ENCODE measurements at regions not wholly inside any gene's neighbourhood (a gene's known extent, or its start where the extent isn't known, plus 50 kb on each side); places are given as distances from the start of the nearest gene placed in this dataset.

DNA sequence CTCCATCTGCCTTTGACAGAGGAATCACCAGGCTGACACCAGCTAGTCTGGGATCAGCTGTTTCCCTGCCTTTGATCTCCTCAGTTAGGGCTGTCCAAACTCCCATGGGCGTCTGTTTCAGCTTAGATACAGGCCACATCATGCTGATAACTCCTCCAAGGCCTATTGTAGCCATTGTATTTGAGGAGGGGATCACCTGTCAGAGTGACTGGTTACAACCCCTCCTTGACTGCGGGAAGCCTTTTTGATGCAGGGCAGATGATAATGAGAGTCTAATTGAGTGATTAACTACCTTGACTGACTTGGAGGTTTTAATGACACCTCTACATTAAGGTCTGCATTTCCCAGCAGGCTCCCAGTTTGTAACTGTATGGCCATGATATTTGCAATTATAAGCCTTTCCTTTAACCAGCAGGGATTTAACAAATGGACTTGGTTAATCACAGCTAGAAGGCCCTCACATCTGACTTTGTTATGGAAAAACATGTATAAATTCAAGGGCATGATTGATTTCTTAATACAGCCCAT, 863.5 kb downstream of the KCNJ2 start:
- Mint-ChIP-seq H3K4me1 (no peaks in the 10 kb centered on the region), H3K27me3 (no peaks in the 10 kb centered on the region), H3K4me3 (no peak overlapping the region), H3K36me3 (no peaks in the 10 kb centered on the region), H3K27ac (no peak overlapping the region), H3K9me3 (peaks cover 0 to 13% (median 0%) of the 10 kb centered on the region in 5 donors)
- H3K4me3 ChIP-seq (ENCODE audit: low read length) = no peak overlapping the region
- no peaks in the 10 kb centered on the region for H3K27me3 ChIP-seq (ENCODE audit: insufficient read depth, low read length, poor library complexity, severe bottlenecking)
- no peaks in the 10 kb centered on the region for H3K36me3 ChIP-seq (ENCODE audit: insufficient read depth, low read length)
- no peaks in the 10 kb centered on the region for H3K9me3 ChIP-seq (ENCODE audit: low read length)
- no peak for DNase-seq
- CTCF ChIA-PET = no interaction called here
- H3K27ac ChIP-seq (ENCODE audit: low read depth, low read length) = no peak overlapping the region
- H3K4me1 ChIP-seq (ENCODE audit: insufficient read depth, low read length) = no peaks in the 10 kb centered on the region
- POLR2A ChIA-PET = no interaction called here

GRCh38 chr17:71033336-71033735, 864.0 kb downstream of the KCNJ2 start:
- Histone ChIP-seq H3K4me3 (ENCODE audit: low read length) (no peak overlapping the region), H3K36me3 (ENCODE audit: insufficient read depth, low read length) (no peaks in the 10 kb centered on the region), H3K9me3 (ENCODE audit: low read length) (no peaks in the 10 kb centered on the region), H3K27ac (ENCODE audit: low read depth, low read length) (no peak overlapping the region), H3K27me3 (ENCODE audit: insufficient read depth, low read length, poor library complexity, severe bottlenecking) (no peaks in the 10 kb centered on the region), H3K4me1 (ENCODE audit: insufficient read depth, low read length) (no peaks in the 10 kb centered on the region)
- no peak for DNase-seq
- no peaks in the 10 kb centered on the region for H3K36me3 Mint-ChIP-seq
- no peak overlapping the region for H3K4me3 Mint-ChIP-seq
- H3K4me1 Mint-ChIP-seq = no peaks in the 10 kb centered on the region
- ChIA-PET CTCF (no interaction called here), POLR2A (no interaction called here)
- H3K27me3 Mint-ChIP-seq = no peaks in the 10 kb centered on the region
- H3K9me3 Mint-ChIP-seq = peaks cover 0 to 13% (median 1%) of the 10 kb centered on the region in 5 donors
- no peak overlapping the region for H3K27ac Mint-ChIP-seq

- no peaks in the 10 kb centered on the region for H3K27me3 ChIP-seq (ENCODE audit: insufficient read depth, low read length, poor library complexity, severe bottlenecking)
- no peaks in the 10 kb centered on the region for H3K27me3 Mint-ChIP-seq
- H3K27ac ChIP-seq (ENCODE audit: low read depth, low read length) = no peak overlapping the region
- DNase-seq = no peak
- no peaks in the 10 kb centered on the region for H3K36me3 Mint-ChIP-seq
- CTCF ChIA-PET = no interaction called here
- H3K4me1 Mint-ChIP-seq = no peaks in the 10 kb centered on the region
- H3K4me1 ChIP-seq (ENCODE audit: insufficient read depth, low read length) = no peaks in the 10 kb centered on the region
- H3K4me3 Mint-ChIP-seq = no peak overlapping the region
- H3K36me3 ChIP-seq (ENCODE audit: insufficient read depth, low read length) = no peaks in the 10 kb centered on the region
- POLR2A ChIA-PET = no interaction called here
- H3K27ac Mint-ChIP-seq = no peak overlapping the region
- H3K4me3 ChIP-seq (ENCODE audit: low read length) = no peak overlapping the region
- no peaks in the 10 kb centered on the region for H3K9me3 ChIP-seq (ENCODE audit: low read length)
- H3K9me3 Mint-ChIP-seq = peaks cover 0 to 11% (median 5%) of the 10 kb centered on the region in 5 donors
These were observed 865.9 kb downstream of the KCNJ2 start for GRCh38 chr17:71035226-71035625.

DNA sequence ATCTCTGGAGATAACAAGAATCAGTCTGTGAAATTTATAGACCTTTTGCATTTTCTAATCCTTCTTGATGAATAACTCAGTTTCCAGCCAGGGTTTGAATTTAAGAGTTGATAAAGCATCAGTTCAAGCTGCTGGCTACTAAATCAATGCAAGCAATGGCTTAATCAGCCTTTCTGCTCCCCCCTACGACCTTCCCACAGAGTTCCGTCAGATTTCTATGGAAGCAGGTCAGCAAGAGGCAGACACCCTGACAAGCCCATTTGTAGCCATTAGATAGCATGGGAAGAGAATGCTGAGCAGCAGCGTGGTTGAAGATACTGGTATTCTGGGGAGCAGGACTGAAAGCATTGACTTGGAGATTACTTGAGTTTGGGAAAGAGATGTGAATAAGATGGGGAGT, 868.1 kb downstream of the KCNJ2 start:
- Mint-ChIP-seq H3K4me1 (no peaks in the 10 kb centered on the region), H3K9me3 (peaks cover 0 to 5% (median 5%) of the 10 kb centered on the region in 5 donors), H3K4me3 (no peak overlapping the region), H3K27me3 (no peaks in the 10 kb centered on the region), H3K27ac (no peak overlapping the region), H3K36me3 (no peaks in the 10 kb centered on the region)
- no peak overlapping the region for H3K4me3 ChIP-seq (ENCODE audit: low read length)
- CTCF ChIA-PET = no interaction called here
- DNase-seq = no peak
- H3K9me3 ChIP-seq (ENCODE audit: low read length) = no peaks in the 10 kb centered on the region
- POLR2A ChIA-PET = no interaction called here
- H3K27ac ChIP-seq (ENCODE audit: low read depth, low read length) = no peak overlapping the region
- H3K27me3 ChIP-seq (ENCODE audit: insufficient read depth, low read length, poor library complexity, severe bottlenecking) = no peaks in the 10 kb centered on the region
- no peaks in the 10 kb centered on the region for H3K36me3 ChIP-seq (ENCODE audit: insufficient read depth, low read length)
- H3K4me1 ChIP-seq (ENCODE audit: insufficient read depth, low read length) = no peaks in the 10 kb centered on the region

GRCh38 chr17:71039391-71039790, 870.1 kb downstream of the KCNJ2 start:
- H3K9me3 ChIP-seq (ENCODE audit: low read length) = no peaks in the 10 kb centered on the region
- no peak for DNase-seq
- Mint-ChIP-seq H3K4me1 (no peaks in the 10 kb centered on the region), H3K9me3 (peaks cover 0 to 5% (median 3%) of the 10 kb centered on the region in 5 donors), H3K27ac (no peak overlapping the region), H3K4me3 (no peak overlapping the region), H3K27me3 (no peaks in the 10 kb centered on the region), H3K36me3 (no peaks in the 10 kb centered on the region)
- ChIA-PET POLR2A (no interaction called here), CTCF (no interaction called here)
- no peak overlapping the region for H3K27ac ChIP-seq (ENCODE audit: low read depth, low read length)
- H3K36me3 ChIP-seq (ENCODE audit: insufficient read depth, low read length) = no peaks in the 10 kb centered on the region
- no peaks in the 10 kb centered on the region for H3K27me3 ChIP-seq (ENCODE audit: insufficient read depth, low read length, poor library complexity, severe bottlenecking)
- H3K4me3 ChIP-seq (ENCODE audit: low read length) = no peak overlapping the region
- no peaks in the 10 kb centered on the region for H3K4me1 ChIP-seq (ENCODE audit: insufficient read depth, low read length)

GRCh38 chr17:71052971-71053370, 883.6 kb downstream of the KCNJ2 start:
- H3K9me3 Mint-ChIP-seq = peaks cover 5 to 25% (median 14%) of the 10 kb centered on the region in 5 donors
- H3K27me3 ChIP-seq (ENCODE audit: insufficient read depth, low read length, poor library complexity, severe bottlenecking) = no peaks in the 10 kb centered on the region

GRCh38 chr17:71055128-71055527, 885.8 kb downstream of the KCNJ2 start:
- Histone ChIP-seq H3K36me3 (ENCODE audit: insufficient read depth, low read length) (no peaks in the 10 kb centered on the region), H3K27me3 (ENCODE audit: insufficient read depth, low read length, poor library complexity, severe bottlenecking) (no peaks in the 10 kb centered on the region), H3K9me3 (ENCODE audit: low read length) (no peaks in the 10 kb centered on the region), H3K4me3 (ENCODE audit: low read length) (no peak overlapping the region), H3K4me1 (ENCODE audit: insufficient read depth, low read length) (no peaks in the 10 kb centered on the region), H3K27ac (ENCODE audit: low read depth, low read length) (no peak overlapping the region)
- peaks cover 2 to 29% (median 14%) of the 10 kb centered on the region in 5 donors for H3K9me3 Mint-ChIP-seq
- no peaks in the 10 kb centered on the region for H3K36me3 Mint-ChIP-seq
- ChIA-PET POLR2A (no interaction called here), CTCF (no interaction called here)
- peaks cover 0 to 2% of the 10 kb centered on the region in 2 donors for H3K27me3 Mint-ChIP-seq
- no peak overlapping the region for H3K4me3 Mint-ChIP-seq
- DNase-seq = no peak
- H3K27ac Mint-ChIP-seq = no peak overlapping the region
- H3K4me1 Mint-ChIP-seq = no peaks in the 10 kb centered on the region

More at GRCh38 chr17:71052971-71053370, 883.6 kb downstream of the KCNJ2 start:
- ChIA-PET POLR2A (no interaction called here), CTCF (no interaction called here)
- no peaks in the 10 kb centered on the region for H3K36me3 ChIP-seq (ENCODE audit: insufficient read depth, low read length)
- no peak overlapping the region for H3K4me3 Mint-ChIP-seq
- no peaks in the 10 kb centered on the region for H3K4me1 ChIP-seq (ENCODE audit: insufficient read depth, low read length)
- H3K27me3 Mint-ChIP-seq = peaks cover 0 to 2% of the 10 kb centered on the region in 2 donors
- no peak for DNase-seq
- no peaks in the 10 kb centered on the region for H3K4me1 Mint-ChIP-seq
- no peak overlapping the region for H3K4me3 ChIP-seq (ENCODE audit: low read length)
- H3K27ac ChIP-seq (ENCODE audit: low read depth, low read length) = no peak overlapping the region
- no peaks in the 10 kb centered on the region for H3K36me3 Mint-ChIP-seq
- H3K9me3 ChIP-seq (ENCODE audit: low read length) = no peaks in the 10 kb centered on the region
- H3K27ac Mint-ChIP-seq = no peak overlapping the region

DNA sequence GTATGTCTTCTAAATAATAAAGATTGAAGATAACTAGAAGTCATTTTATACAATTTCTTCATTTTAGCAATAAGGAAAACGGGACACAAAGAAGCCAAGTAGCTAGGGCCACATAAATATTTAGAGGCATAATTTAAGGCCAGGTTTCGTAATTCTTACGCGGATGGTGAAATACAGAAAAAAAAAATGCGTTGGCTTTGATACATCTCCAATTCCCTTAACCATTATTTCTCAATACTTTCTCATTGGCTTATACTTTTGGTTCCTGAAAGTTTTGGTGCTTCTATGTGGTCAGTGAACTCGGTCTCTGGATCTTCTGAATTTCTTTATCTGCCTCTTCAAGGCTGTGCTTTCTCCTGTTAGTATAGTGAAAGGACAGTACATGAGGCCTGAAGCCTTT, 888.1 kb downstream of the KCNJ2 start:
- no peak overlapping the region for H3K27ac ChIP-seq (ENCODE audit: low read depth, low read length)
- DNase-seq = no peak
- Mint-ChIP-seq H3K9me3 (peaks cover 4 to 24% (median 6%) of the 10 kb centered on the region in 5 donors), H3K36me3 (no peaks in the 10 kb centered on the region), H3K4me3 (no peak overlapping the region), H3K4me1 (no peaks in the 10 kb centered on the region), H3K27me3 (peaks cover 0 to under 1% of the 10 kb centered on the region in 2 donors), H3K27ac (no peak overlapping the region)
- no peaks in the 10 kb centered on the region for H3K4me1 ChIP-seq (ENCODE audit: insufficient read depth, low read length)
- POLR2A ChIA-PET = no interaction called here
- H3K36me3 ChIP-seq (ENCODE audit: insufficient read depth, low read length) = no peaks in the 10 kb centered on the region
- CTCF ChIA-PET = no interaction called here
- H3K4me3 ChIP-seq (ENCODE audit: low read length) = no peak overlapping the region
- no peaks in the 10 kb centered on the region for H3K27me3 ChIP-seq (ENCODE audit: insufficient read depth, low read length, poor library complexity, severe bottlenecking)
- no peaks in the 10 kb centered on the region for H3K9me3 ChIP-seq (ENCODE audit: low read length)

DNA sequence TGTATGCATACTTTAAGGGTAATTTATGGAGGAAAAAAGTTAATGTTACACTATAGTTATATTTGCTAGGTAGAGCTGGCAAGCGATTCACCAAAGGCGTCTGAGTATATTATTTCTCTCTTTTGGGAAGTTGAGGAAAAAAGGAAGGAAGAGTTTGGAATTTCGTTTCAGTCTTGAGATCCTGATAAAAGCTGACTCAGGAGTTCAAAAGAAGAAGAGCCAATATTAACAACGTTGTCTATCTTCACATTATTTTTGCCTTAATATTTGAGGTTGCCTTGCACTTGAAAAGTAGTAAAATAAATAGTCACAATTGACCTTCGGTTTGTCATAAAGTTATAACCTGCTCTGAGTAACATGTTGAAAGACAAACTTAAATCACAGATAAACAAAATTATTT, 888.6 kb downstream of the KCNJ2 start:
- H3K9me3 ChIP-seq (ENCODE audit: low read length) = no peaks in the 10 kb centered on the region
- H3K27ac Mint-ChIP-seq = no peak overlapping the region
- H3K36me3 Mint-ChIP-seq = no peaks in the 10 kb centered on the region
- no peaks in the 10 kb centered on the region for H3K27me3 Mint-ChIP-seq
- H3K27me3 ChIP-seq (ENCODE audit: insufficient read depth, low read length, poor library complexity, severe bottlenecking) = no peaks in the 10 kb centered on the region
- H3K4me1 Mint-ChIP-seq = no peaks in the 10 kb centered on the region
- H3K36me3 ChIP-seq (ENCODE audit: insufficient read depth, low read length) = no peaks in the 10 kb centered on the region
- H3K27ac ChIP-seq (ENCODE audit: low read depth, low read length) = no peak overlapping the region
- no peaks in the 10 kb centered on the region for H3K4me1 ChIP-seq (ENCODE audit: insufficient read depth, low read length)
- ChIA-PET CTCF (no interaction called here), POLR2A (no interaction called here)
- H3K9me3 Mint-ChIP-seq = peaks cover 3 to 25% (median 6%) of the 10 kb centered on the region in 5 donors
- no peak overlapping the region for H3K4me3 Mint-ChIP-seq
- DNase-seq = no peak
- H3K4me3 ChIP-seq (ENCODE audit: low read length) = no peak overlapping the region

All from CD8-positive, alpha-beta memory T cell (primary cell).